Fibroblast of the aortic adventitia (primary cell): ENCODE measurements at regions not wholly inside any gene's neighbourhood (a gene's known extent, or its start where the extent isn't known, plus 50 kb on each side); places are given as distances from the start of the nearest gene placed in this dataset.

ENCODE experiments used
- DNase-seq: peaks from one replicate; pipeline ENCODE4 v3.0.0-alpha.2; 2010; ENCODE audit warnings: low read depth
- H3K4me3 ChIP-seq: 2 replicates; pipeline ENCODE4 v1.5.1; 2011; ENCODE audit warnings: low read depth, mild to moderate bottlenecking, control low read depth, low read length, moderate library complexity
- TF ChIP-seq, protein P1 (sequence below): IDR thresholded peaks from 2 replicates; pipeline ENCODE4 v1.5.1; 2011; ENCODE audit warnings: mild to moderate bottlenecking, low read length, control low read depth, inconsistent platforms; ENCODE audit not compliant: insufficient read depth

DNA sequence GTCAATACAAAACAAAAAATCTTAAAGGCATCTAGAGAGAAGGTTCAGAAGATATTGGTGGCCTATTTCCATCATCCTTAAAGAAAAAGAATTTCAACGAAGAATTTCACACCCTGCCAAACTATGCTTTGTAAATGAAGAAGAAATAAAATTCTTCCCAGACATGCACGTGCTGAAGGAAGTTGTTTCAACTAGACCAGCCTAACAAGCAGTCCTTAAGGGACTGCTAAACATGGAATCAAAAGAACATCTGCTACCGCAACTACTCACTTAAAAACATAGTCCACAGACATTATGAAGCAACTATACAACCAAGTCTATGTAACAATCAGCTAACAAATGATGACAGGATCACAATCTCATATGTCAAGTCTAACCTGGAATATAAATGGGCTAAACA lies 584.9 kb upstream of the PTCHD4 start:
- no peak overlapping the region for H3K4me3 ChIP-seq
- no peak for DNase-seq
- TF ChIP-seq, protein P1, sequence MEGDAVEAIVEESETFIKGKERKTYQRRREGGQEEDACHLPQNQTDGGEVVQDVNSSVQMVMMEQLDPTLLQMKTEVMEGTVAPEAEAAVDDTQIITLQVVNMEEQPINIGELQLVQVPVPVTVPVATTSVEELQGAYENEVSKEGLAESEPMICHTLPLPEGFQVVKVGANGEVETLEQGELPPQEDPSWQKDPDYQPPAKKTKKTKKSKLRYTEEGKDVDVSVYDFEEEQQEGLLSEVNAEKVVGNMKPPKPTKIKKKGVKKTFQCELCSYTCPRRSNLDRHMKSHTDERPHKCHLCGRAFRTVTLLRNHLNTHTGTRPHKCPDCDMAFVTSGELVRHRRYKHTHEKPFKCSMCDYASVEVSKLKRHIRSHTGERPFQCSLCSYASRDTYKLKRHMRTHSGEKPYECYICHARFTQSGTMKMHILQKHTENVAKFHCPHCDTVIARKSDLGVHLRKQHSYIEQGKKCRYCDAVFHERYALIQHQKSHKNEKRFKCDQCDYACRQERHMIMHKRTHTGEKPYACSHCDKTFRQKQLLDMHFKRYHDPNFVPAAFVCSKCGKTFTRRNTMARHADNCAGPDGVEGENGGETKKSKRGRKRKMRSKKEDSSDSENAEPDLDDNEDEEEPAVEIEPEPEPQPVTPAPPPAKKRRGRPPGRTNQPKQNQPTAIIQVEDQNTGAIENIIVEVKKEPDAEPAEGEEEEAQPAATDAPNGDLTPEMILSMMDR = no peak

DNA sequence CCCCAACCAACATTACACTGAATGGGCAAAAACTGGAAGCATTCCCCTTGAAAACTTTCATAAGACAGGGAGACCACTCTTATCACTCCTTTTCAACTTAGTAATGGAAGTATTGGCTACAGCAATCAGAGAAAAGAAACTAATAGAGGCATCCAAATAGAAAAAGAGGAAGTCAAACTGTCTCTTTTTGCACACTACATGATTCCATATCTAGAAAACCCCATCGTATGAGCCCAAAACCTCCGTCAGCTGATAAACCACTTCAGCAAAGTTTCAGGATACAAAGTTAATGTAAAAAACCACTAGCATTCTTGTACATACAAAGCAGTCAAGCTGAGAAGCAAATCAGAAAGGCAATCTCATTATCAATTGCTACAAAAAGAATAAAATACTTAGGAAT lies 580.4 kb upstream of the PTCHD4 start:
- TF ChIP-seq, protein P1 = no peak
- DNase-seq = no peak
- no peak overlapping the region for H3K4me3 ChIP-seq

DNA sequence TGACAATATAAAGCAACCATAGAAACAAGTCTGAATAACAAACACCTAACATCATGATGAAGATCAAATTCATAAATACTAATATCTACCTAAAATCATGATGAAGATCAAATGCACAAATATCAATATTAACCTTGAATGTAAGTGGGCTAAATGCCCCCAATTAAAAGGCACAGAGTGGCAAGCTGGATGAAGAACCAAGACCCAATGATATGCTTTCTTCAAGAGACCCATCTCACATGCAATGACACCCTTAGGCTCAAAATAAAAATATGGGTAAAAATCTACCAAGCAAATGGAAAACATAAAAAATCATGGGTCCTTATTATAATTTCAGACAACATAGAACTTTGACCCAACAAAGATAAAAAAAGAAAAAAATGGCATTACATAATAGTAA lies 578.5 kb upstream of the PTCHD4 start:
- H3K4me3 ChIP-seq = no peak overlapping the region
- TF ChIP-seq, protein P1 = no peak
- no peak for DNase-seq

DNA sequence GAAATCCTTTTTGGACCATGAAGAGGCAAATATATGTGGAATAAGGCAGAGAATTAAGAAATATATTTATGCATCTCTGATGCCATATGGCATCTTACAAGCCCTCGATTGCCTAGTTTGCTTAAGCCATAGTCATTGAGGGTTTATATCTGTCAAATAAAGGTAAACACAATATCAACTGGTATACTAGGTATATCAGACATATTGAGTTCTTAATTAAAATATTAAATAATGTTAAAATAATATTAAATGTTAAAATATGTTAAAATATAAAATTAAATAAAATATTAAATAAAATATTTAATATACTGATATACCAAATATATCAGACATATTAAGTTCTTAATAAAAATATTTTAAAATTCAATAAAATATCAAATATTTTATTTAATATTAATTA lies 567.4 kb upstream of the PTCHD4 start:
- TF ChIP-seq, protein P1 = no peak
- no peak for DNase-seq
- no peak overlapping the region for H3K4me3 ChIP-seq

DNA sequence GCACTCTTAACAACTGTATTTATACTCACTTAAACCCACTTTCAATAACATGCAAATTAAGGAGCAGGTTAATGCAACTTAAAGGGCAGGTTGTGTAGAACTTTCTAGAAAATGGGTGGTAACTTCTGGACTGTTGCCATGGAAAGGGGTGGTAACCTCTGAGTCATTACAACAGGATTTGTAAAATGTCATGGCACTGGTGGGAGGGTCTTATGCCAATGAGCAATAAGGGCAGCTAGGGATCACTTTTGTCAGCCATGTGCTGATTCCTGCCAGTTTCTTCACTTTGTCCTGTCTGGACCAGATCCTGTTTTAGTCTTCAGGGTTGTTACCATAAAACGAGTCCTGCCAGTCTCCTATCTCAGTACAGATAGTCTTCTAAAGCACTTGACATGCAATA lies 560.5 kb upstream of the PTCHD4 start:
- TF ChIP-seq, protein P1 = no peak
- no peak overlapping the region for H3K4me3 ChIP-seq
- peak; percentile 34 for DNase-seq

DNA sequence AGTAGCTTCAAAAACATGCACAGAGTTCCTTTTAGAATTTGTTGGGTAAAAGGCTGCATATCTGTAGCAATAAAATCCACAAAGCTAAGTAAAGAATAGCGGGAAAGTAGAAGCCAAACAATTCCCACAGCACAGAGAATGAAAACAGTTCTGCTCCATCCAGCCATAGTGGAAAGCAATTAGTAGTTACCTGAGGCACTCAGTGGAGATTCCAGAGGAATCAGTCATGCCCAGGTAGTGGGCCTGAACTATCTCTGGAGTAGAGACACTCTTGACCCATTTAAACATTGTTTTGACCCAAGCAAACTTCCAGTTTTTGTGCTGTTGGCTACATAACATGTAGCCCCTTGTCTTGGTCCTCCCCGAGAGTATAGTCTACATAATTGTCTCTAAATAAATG lies 559.5 kb upstream of the PTCHD4 start:
- DNase-seq = no peak

DNA sequence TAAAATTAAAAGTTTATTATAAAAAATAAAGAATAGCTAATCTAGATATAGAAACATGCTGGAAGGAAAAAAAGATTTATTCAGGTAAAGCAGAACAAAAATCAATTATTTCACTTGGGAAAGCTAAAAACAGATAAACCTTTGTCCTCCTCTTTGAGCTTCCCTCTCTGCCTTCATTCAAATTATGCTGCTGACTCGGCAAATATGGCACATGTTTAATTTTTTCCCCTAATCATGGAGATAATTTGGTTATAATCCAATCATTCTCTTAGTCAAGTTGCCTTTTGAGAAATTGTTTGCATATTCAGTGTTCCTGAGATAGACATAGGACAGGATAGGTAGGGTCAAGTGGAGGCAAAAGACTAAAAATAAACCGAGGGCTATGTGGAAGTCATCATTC lies 556.8 kb upstream of the PTCHD4 start:
- TF ChIP-seq, protein P1 = no peak
- no peak for DNase-seq
- H3K4me3 ChIP-seq = no peak overlapping the region

More for the DNA sequence above, 559.5 kb upstream of the PTCHD4 start:
- no peak overlapping the region for H3K4me3 ChIP-seq
- TF ChIP-seq, protein P1 = no peak
